Transverse colon (tissue), 3 donors: ENCODE measurements at regions not wholly inside any gene's neighbourhood (a gene's known extent, or its start where the extent isn't known, plus 50 kb on each side); places are given as distances from the start of the nearest gene placed in this dataset.

ENCODE experiments used
- POLR2A ChIP-seq: fragments of 450-650 bp; IDR thresholded peaks from one replicate; pipeline ENCODE4 v1.6.1; 2016; ENCODE audit warnings: antibody characterized with exemption, mild to moderate bottlenecking, moderate library complexity
- TF ChIP-seq, protein P1 (sequence below), 5 experiments: fragments of 200-600 bp in 3 of 5; fragments of 450-650 bp in 2 of 5; sonication (generic) in 3 of 5; IDR thresholded peaks; 1 replicate in 2 of 5; 2 replicates in 3 of 5; pipeline ENCODE4 v1.5.1; 2016 to 2017; ENCODE audit warnings: antibody characterized with exemption in 5 of 5, inconsistent platforms in 3 of 5, mild to moderate bottlenecking in 2 of 5, moderate library complexity in 1 of 5

DNA sequence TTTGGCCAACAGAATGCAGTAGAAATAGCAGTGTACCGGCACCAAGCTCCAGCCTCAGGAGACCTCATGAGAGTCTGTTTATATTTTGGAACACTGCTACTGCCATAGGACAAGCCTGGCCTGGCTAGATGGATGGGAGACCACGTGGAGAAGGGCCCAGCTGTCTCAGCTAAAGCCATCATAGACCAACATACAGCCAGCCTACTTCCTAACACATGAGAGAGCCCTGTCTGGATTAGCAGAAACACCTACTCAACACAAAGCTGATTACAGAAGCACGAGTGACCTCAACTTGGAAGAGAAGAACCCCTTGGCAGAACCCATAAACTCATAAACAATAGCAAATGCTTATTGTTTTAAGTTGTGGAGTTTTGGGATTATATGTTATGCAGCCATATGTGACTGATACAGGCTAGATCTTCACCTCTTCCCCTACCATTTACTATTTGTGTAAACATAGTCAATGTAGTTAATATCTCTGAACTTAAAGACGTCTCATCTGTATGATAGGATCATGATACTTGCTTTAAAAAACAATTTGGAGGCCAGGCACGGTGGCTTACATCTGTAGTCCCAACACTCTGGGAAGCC lies 199.4 kb upstream of the ZNF217 start:
- TF ChIP-seq POLR2A, result no peak
- TF ChIP-seq, protein P1, sequence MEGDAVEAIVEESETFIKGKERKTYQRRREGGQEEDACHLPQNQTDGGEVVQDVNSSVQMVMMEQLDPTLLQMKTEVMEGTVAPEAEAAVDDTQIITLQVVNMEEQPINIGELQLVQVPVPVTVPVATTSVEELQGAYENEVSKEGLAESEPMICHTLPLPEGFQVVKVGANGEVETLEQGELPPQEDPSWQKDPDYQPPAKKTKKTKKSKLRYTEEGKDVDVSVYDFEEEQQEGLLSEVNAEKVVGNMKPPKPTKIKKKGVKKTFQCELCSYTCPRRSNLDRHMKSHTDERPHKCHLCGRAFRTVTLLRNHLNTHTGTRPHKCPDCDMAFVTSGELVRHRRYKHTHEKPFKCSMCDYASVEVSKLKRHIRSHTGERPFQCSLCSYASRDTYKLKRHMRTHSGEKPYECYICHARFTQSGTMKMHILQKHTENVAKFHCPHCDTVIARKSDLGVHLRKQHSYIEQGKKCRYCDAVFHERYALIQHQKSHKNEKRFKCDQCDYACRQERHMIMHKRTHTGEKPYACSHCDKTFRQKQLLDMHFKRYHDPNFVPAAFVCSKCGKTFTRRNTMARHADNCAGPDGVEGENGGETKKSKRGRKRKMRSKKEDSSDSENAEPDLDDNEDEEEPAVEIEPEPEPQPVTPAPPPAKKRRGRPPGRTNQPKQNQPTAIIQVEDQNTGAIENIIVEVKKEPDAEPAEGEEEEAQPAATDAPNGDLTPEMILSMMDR (IDR thresholded peaks at IDR 0.05), result no peak
